ENCODE measurements at regions not wholly inside any gene's neighbourhood (a gene's known extent, or its start where the extent isn't known, plus 50 kb on each side); places are given as distances from the start of the nearest gene placed in this dataset.

DNA sequence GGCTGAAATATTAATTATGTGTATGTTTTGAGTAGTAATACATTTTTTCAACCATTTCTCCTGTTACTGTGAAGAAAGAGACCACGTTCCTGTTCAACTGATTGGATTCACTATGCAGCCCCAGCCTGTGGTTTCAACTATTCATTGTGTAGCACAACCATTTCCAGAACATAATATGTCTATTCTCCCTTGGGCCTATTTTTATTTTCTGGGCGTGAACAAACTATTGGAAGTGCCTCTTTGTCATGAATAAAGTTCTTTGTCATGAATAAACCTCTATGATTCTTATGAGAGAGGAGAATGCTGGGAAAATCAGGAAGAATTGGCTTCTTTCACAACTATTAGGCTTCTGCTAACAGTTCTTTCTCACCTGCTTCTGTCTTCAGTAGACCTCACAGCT lies 152.4 kb downstream of the GNAT3 start:
- WGBS = 92% methylated on average over 2 of the region's 2 CpGs
- H3K9ac ChIP-seq (ENCODE audit: low read depth in 1 of 2, low read length in 2 of 2) = no peak overlapping the region
- no peaks in the 10 kb centered on the region for H3K27me3 ChIP-seq (ENCODE audit: control insufficient read depth in 4 of 4, insufficient read depth in 4 of 4, low read length in 3 of 4)
- H3K9me3 ChIP-seq (ENCODE audit: control insufficient read depth in 4 of 4, low read length in 3 of 4) = no peaks in the 10 kb centered on the region
- no peak overlapping the region for H3K27ac ChIP-seq (ENCODE audit: low read depth in 1 of 2, low read length in 2 of 2)
- H3K4me3 ChIP-seq (ENCODE audit: low read depth in 1 of 3, low read length in 3 of 3) = no peak overlapping the region
- H3K36me3 ChIP-seq (ENCODE audit: control insufficient read depth in 4 of 4, insufficient read depth in 3 of 4, low read depth in 1 of 4, low read length in 3 of 4) = no peaks in the 10 kb centered on the region
- DNase-seq (ENCODE audit: low spot score) = no peak
- no peaks in the 10 kb centered on the region for H3K4me1 ChIP-seq (ENCODE audit: control insufficient read depth in 4 of 4, insufficient read depth in 4 of 4, low read length in 3 of 4)
- TF ChIP-seq RXRA (IDR thresholded peaks at IDR 0.05) = no peak
- no peak for TF ChIP-seq HNF4G (IDR thresholded peaks at IDR 0.05)
- no peak for TF ChIP-seq TAF1 (conservative IDR thresholded peaks at IDR 0.05)
- no peak for TF ChIP-seq HNF4A (conservative IDR thresholded peaks at IDR 0.05)
- no peak for TF ChIP-seq FOXA2 (IDR thresholded peaks at IDR 0.05)
- no peak for TF ChIP-seq NR2F2 (IDR thresholded peaks at IDR 0.05)
- no peak for TF ChIP-seq SP1 (IDR thresholded peaks at IDR 0.05)
- TF ChIP-seq YY1 (IDR thresholded peaks at IDR 0.05) = no peak
- TF ChIP-seq JUND (IDR thresholded peaks at IDR 0.05) = no peak
- TF ChIP-seq FOXA1 (IDR thresholded peaks at IDR 0.05) = no peak
- TF ChIP-seq GABPA (IDR thresholded peaks at IDR 0.05 in 1 of 2, conservative IDR thresholded peaks at IDR 0.05 in 1 of 2) = no peak
- TF ChIP-seq EGR1 (IDR thresholded peaks at IDR 0.05; ENCODE audit: low read depth in 2 of 2) = no peak
- no peak for TF ChIP-seq CTCF (IDR thresholded peaks at IDR 0.05; ENCODE audit: low read depth, low read length, missing input control)
- TF ChIP-seq, protein P1, sequence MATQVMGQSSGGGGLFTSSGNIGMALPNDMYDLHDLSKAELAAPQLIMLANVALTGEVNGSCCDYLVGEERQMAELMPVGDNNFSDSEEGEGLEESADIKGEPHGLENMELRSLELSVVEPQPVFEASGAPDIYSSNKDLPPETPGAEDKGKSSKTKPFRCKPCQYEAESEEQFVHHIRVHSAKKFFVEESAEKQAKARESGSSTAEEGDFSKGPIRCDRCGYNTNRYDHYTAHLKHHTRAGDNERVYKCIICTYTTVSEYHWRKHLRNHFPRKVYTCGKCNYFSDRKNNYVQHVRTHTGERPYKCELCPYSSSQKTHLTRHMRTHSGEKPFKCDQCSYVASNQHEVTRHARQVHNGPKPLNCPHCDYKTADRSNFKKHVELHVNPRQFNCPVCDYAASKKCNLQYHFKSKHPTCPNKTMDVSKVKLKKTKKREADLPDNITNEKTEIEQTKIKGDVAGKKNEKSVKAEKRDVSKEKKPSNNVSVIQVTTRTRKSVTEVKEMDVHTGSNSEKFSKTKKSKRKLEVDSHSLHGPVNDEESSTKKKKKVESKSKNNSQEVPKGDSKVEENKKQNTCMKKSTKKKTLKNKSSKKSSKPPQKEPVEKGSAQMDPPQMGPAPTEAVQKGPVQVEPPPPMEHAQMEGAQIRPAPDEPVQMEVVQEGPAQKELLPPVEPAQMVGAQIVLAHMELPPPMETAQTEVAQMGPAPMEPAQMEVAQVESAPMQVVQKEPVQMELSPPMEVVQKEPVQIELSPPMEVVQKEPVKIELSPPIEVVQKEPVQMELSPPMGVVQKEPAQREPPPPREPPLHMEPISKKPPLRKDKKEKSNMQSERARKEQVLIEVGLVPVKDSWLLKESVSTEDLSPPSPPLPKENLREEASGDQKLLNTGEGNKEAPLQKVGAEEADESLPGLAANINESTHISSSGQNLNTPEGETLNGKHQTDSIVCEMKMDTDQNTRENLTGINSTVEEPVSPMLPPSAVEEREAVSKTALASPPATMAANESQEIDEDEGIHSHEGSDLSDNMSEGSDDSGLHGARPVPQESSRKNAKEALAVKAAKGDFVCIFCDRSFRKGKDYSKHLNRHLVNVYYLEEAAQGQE (IDR thresholded peaks at IDR 0.05) = no peak
- TF ChIP-seq, protein P2, sequence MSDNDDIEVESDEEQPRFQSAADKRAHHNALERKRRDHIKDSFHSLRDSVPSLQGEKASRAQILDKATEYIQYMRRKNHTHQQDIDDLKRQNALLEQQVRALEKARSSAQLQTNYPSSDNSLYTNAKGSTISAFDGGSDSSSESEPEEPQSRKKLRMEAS (IDR thresholded peaks at IDR 0.05) = no peak
- TF ChIP-seq, protein P3, sequence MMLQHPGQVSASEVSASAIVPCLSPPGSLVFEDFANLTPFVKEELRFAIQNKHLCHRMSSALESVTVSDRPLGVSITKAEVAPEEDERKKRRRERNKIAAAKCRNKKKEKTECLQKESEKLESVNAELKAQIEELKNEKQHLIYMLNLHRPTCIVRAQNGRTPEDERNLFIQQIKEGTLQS (IDR thresholded peaks at IDR 0.05) = no peak
- no peak for TF ChIP-seq RAD21 (IDR thresholded peaks at IDR 0.05)
- TF ChIP-seq, protein P4, sequence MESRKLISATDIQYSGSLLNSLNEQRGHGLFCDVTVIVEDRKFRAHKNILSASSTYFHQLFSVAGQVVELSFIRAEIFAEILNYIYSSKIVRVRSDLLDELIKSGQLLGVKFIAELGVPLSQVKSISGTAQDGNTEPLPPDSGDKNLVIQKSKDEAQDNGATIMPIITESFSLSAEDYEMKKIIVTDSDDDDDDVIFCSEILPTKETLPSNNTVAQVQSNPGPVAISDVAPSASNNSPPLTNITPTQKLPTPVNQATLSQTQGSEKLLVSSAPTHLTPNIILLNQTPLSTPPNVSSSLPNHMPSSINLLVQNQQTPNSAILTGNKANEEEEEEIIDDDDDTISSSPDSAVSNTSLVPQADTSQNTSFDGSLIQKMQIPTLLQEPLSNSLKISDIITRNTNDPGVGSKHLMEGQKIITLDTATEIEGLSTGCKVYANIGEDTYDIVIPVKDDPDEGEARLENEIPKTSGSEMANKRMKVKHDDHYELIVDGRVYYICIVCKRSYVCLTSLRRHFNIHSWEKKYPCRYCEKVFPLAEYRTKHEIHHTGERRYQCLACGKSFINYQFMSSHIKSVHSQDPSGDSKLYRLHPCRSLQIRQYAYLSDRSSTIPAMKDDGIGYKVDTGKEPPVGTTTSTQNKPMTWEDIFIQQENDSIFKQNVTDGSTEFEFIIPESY (IDR thresholded peaks at IDR 0.05) = no peak

Measured in liver (tissue), 8 donors.